ENCODE measurements at regions not wholly inside any gene's neighbourhood (a gene's known extent, or its start where the extent isn't known, plus 50 kb on each side); places are given as distances from the start of the nearest gene placed in this dataset.

DNA sequence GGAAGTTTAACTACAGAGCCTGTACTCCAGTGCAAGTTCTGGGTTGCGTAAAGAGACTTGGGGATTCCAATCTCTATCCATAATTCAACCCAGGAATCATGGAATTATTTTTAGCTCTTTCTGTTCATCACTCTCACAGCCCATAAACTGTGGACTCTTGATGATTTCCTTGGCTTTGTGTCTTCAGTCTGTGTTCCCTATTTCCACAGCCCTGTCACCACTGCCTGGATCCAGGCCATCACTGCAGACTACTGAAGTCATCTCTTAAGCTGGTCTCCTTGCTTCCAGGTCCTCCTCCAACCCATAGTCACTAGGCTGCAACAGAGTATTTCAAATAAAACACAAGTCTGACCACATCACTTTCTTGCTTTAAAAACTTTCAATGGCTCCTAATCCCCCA, 211.7 kb downstream of the PLK2 start:
- no peaks in the 10 kb centered on the region for H3K27me3 ChIP-seq (ENCODE audit: low read depth)
- no peak overlapping the region for H3K27ac ChIP-seq
- H3K36me3 ChIP-seq = no peaks in the 10 kb centered on the region
- H3K4me1 ChIP-seq = no peaks in the 10 kb centered on the region
- TF ChIP-seq, protein P1, sequence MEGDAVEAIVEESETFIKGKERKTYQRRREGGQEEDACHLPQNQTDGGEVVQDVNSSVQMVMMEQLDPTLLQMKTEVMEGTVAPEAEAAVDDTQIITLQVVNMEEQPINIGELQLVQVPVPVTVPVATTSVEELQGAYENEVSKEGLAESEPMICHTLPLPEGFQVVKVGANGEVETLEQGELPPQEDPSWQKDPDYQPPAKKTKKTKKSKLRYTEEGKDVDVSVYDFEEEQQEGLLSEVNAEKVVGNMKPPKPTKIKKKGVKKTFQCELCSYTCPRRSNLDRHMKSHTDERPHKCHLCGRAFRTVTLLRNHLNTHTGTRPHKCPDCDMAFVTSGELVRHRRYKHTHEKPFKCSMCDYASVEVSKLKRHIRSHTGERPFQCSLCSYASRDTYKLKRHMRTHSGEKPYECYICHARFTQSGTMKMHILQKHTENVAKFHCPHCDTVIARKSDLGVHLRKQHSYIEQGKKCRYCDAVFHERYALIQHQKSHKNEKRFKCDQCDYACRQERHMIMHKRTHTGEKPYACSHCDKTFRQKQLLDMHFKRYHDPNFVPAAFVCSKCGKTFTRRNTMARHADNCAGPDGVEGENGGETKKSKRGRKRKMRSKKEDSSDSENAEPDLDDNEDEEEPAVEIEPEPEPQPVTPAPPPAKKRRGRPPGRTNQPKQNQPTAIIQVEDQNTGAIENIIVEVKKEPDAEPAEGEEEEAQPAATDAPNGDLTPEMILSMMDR (IDR thresholded peaks at IDR 0.05) = no peak
- H3K4me3 ChIP-seq = no peak overlapping the region
- H3K9me3 ChIP-seq = no peaks in the 10 kb centered on the region
- ATAC-seq = no peak
- intact Hi-C loops (cut with DNase I) = no loop called here
- DNase-seq = no peak

DNA sequence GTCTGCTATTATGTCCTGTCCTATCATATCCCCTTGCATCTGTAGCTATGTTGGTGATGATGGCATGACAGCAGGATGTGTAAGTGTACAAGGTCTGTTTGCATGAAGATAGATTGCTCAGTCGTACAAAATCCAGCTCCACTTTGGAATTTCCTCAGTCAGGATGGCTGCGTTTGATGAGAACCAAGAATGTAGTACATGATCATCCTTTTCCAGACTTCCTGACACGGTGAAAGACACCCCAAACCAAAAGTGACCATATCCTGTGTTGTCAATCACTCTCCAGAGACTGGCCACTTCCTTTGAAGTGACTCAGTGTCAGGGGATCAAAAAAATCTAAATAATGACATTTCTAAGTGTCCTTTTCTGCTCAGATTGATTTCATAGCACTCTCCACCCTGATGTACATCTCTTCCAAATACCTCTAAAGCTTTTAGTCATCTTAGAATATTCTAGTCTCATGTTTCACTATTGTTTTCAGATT, 213.4 kb downstream of the PLK2 start:
- no peak overlapping the region for H3K27ac ChIP-seq
- no peak for DNase-seq

DNA sequence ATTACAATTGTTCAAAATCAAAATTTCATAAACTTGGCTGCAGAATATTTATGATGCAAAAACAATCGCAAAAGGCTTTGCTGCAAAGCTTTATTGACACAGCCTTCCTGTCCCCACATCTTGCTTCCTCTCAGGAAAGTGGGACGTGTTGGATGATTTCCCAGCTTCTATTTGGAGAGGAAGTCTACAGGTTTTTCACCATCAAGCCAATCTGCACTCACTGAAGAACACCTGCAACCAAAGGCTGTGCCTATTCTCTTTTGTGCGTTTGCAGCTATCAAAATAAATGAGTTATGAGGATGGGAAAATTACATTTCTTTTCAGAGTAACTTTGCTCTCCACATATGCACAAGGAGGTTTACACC, 214.4 kb downstream of the PLK2 start:
- H3K4me3 ChIP-seq = no peak overlapping the region
- no peak for DNase-seq

More for the DNA sequence above, 213.4 kb downstream of the PLK2 start:
- Histone ChIP-seq H3K36me3 (no peaks in the 10 kb centered on the region), H3K9me3 (no peaks in the 10 kb centered on the region), H3K4me1 (no peaks in the 10 kb centered on the region), H3K27me3 (ENCODE audit: low read depth) (no peaks in the 10 kb centered on the region), H3K4me3 (no peak overlapping the region)
- ATAC-seq = no peak
- intact Hi-C loops (cut with DNase I) = no loop called here
- TF ChIP-seq, protein P1 (IDR thresholded peaks at IDR 0.05) = no peak

DNA sequence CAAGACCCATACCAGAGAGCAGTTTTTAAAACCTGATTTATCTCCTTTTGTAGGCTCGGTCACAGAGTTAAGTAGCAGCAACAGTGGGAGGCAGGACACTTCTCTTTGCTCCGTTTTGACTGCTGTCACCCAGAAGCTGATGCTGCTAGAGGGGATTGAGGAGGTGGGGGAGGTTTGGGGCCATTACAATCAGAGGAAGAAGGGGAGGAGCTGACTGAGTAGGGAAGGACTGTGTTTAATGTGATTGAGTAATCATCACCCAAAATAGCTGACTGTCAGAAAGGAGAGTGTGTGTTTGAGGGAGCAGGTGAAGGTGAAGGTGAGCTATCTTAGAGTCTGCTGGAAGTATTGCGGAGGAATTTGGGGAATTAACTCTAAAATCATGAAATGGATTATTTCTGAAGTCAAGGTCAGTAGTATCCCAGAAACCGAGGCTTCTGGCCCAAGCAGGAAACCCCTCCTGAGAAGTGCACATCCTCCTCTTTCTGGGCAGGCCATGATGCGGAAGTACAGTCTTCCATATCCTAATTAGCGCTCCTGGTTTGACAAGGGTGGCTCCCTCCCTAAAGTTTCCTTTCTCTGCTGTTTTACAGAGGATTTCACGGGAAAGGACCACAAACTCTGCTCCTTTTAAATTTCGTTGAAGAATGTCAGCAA, 214.9 kb downstream of the PLK2 start:
- H3K9me3 ChIP-seq = no peaks in the 10 kb centered on the region
- H3K36me3 ChIP-seq = no peaks in the 10 kb centered on the region
- intact Hi-C loops (cut with DNase I) = no loop called here
- peak in 1 of 2 donors; percentile 16 for ATAC-seq
- TF ChIP-seq, protein P1 (IDR thresholded peaks at IDR 0.05) = no peak
- peaks cover 4% of the 10 kb centered on the region for H3K4me1 ChIP-seq
- H3K4me3 ChIP-seq = no peak overlapping the region
- H3K27me3 ChIP-seq (ENCODE audit: low read depth) = no peaks in the 10 kb centered on the region
- H3K27ac ChIP-seq = no peak overlapping the region
- no peak for DNase-seq

More for the DNA sequence above, 214.4 kb downstream of the PLK2 start:
- Histone ChIP-seq H3K27me3 (ENCODE audit: low read depth) (no peaks in the 10 kb centered on the region), H3K9me3 (no peaks in the 10 kb centered on the region), H3K4me1 (no peaks in the 10 kb centered on the region), H3K27ac (no peak overlapping the region), H3K36me3 (no peaks in the 10 kb centered on the region)
- intact Hi-C loops (cut with DNase I) = no loop called here
- TF ChIP-seq, protein P1 (IDR thresholded peaks at IDR 0.05) = no peak
- ATAC-seq = no peak

DNA sequence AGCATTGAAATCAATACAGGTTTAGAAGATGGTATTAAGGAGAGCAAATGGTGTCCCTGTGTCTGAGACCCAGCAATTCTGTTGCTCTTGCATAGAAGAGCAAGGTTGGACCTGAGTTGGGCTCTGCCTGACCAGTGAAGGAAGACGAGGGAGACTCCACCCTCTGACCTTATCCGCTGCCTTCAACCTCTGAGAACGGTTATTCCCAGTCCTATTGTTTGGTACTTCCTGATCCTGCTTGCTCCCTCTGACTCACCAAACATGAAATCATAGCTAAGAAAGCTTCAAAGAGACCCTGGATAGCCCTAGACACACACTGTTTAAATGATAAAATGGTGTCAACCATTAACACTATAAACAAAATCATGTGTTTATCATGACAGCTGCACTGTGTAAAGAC, 218.5 kb downstream of the PLK2 start:
- Histone ChIP-seq H3K4me3 (no peak overlapping the region), H3K36me3 (no peaks in the 10 kb centered on the region), H3K27me3 (ENCODE audit: low read depth) (no peaks in the 10 kb centered on the region), H3K4me1 (peaks cover 7% of the 10 kb centered on the region), H3K9me3 (no peaks in the 10 kb centered on the region), H3K27ac (peak overlapping the region; percentile 59)
- TF ChIP-seq, protein P1 (IDR thresholded peaks at IDR 0.05) = no peak
- ATAC-seq (peak; percentile 35 to 71), DNase-seq (no peak)
- intact Hi-C loops (cut with DNase I) = no loop called here

Data from lower lobe of right lung (tissue), 2 donors.